Progenitor cell of endocrine pancreas (in vitro differentiated cells): ENCODE measurements at regions not wholly inside any gene's neighbourhood (a gene's known extent, or its start where the extent isn't known, plus 50 kb on each side); places are given as distances from the start of the nearest gene placed in this dataset.

Experiments
- DNase-seq: peaks from one replicate; pipeline ENCODE4 v3.0.0; 2021; ENCODE audit warnings: low spot score; ENCODE audit not compliant: unreplicated experiment
- H3K27ac Mint-ChIP-seq: 2 replicates; pipeline ENCODE4 v1.8.0; 2021; ENCODE audit warnings: mild to moderate bottlenecking, moderate library complexity, mixed read lengths
- H3K27me3 Mint-ChIP-seq: 2 replicates; pipeline ENCODE4 v1.8.0; 2021; ENCODE audit warnings: mixed read lengths
- H3K36me3 Mint-ChIP-seq: 2 replicates; pipeline ENCODE4 v1.8.0; 2022; ENCODE audit warnings: mixed read lengths; ENCODE audit not compliant: insufficient read depth
- H3K4me1 Mint-ChIP-seq: 2 replicates; pipeline ENCODE4 v1.8.0; 2021; ENCODE audit warnings: low read depth, mixed read lengths
- H3K4me3 Mint-ChIP-seq: 2 replicates; pipeline ENCODE4 v1.8.0; 2021; ENCODE audit warnings: low read depth, mild to moderate bottlenecking, moderate library complexity, mixed read lengths
- H3K9me3 Mint-ChIP-seq: 2 replicates; pipeline ENCODE4 v1.8.0; 2021; ENCODE audit warnings: low read depth, mixed read lengths
- TF ChIP-seq, protein P1 (sequence below): fragments of 200-600 bp; sonication (generic); IDR thresholded peaks from one replicate; pipeline ENCODE4 v1.5.0; 2021; ENCODE audit warnings: antibody characterized with exemption, mild to moderate bottlenecking; ENCODE audit not compliant: unreplicated experiment

DNA sequence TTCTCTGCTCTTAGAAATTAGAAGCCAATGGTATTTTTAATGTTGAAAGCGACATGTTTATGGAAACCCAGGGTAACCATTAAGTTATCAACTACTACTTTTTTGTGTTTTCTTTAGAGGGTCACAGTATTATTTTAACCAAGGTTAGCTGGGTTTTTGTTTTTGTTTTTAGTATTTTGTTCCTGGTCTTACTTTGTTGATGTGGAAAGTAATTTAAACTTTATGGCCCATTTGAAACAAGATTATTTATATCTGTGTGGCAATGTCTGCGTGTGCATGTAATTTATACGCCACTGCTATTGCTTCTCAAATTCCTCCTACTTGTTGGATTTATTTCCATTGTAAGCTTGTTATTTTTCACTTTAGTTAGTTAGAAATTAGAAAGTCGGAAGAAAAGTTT is 722.1 kb upstream of the NR2F2 start:
- H3K27ac Mint-ChIP-seq: no peak overlapping the region
- DNase-seq: no peak
- no peaks in the 10 kb centered on the region for H3K9me3 Mint-ChIP-seq
- TF ChIP-seq, protein P1, sequence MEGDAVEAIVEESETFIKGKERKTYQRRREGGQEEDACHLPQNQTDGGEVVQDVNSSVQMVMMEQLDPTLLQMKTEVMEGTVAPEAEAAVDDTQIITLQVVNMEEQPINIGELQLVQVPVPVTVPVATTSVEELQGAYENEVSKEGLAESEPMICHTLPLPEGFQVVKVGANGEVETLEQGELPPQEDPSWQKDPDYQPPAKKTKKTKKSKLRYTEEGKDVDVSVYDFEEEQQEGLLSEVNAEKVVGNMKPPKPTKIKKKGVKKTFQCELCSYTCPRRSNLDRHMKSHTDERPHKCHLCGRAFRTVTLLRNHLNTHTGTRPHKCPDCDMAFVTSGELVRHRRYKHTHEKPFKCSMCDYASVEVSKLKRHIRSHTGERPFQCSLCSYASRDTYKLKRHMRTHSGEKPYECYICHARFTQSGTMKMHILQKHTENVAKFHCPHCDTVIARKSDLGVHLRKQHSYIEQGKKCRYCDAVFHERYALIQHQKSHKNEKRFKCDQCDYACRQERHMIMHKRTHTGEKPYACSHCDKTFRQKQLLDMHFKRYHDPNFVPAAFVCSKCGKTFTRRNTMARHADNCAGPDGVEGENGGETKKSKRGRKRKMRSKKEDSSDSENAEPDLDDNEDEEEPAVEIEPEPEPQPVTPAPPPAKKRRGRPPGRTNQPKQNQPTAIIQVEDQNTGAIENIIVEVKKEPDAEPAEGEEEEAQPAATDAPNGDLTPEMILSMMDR: no peak
- H3K27me3 Mint-ChIP-seq: no peaks in the 10 kb centered on the region
- H3K36me3 Mint-ChIP-seq: no peaks in the 10 kb centered on the region
- H3K4me1 Mint-ChIP-seq: peaks cover 3% of the 10 kb centered on the region
- no peak overlapping the region for H3K4me3 Mint-ChIP-seq

DNA sequence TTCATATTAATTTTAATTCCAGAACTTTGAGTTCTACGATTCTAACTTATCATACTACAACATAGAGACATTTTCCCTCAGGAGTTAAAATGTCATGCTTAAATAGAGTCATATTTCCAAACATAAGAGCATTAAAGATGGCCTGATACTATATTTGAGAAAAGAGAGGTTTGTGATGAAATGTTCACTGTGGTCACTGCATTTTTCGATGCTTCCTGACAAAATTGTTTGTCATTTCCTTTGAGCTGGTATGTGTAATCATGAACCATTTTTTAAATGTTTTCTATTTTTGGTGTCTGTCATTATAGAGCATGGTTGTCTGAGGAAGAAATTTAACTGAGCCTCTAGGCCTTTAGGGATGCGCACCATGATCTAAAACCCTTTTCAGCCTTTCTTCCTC is 721.4 kb upstream of the NR2F2 start:
- TF ChIP-seq, protein P1: no peak
- DNase-seq: no peak
- Mint-ChIP-seq H3K4me3 (no peak overlapping the region), H3K27ac (no peak overlapping the region), H3K36me3 (no peaks in the 10 kb centered on the region), H3K27me3 (no peaks in the 10 kb centered on the region), H3K4me1 (peaks cover 3% of the 10 kb centered on the region), H3K9me3 (no peaks in the 10 kb centered on the region)

DNA sequence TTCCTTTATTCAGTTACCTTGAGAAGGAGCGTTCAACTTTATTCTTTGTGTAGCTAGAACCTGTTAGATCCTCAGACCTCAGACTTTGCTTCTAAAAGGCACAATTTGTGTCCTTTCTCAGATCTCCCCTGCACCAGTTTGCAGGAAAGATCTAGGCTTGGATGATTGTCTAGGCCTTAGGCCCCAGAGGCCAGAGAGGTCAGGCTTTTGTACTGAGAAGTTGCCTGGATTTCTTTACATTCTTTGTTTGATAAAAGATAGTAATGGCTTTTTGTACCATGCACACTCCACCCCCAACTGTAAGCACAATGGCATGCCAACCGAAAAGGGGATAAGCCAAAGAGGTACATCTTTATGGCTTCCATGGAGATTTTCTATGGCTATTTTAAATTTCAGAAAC is 719.6 kb upstream of the NR2F2 start:
- Mint-ChIP-seq H3K27ac (no peak overlapping the region), H3K27me3 (no peaks in the 10 kb centered on the region), H3K4me1 (peaks cover 3% of the 10 kb centered on the region), H3K9me3 (no peaks in the 10 kb centered on the region), H3K36me3 (no peaks in the 10 kb centered on the region), H3K4me3 (no peak overlapping the region)
- TF ChIP-seq, protein P1: no peak
- no peak for DNase-seq

DNA sequence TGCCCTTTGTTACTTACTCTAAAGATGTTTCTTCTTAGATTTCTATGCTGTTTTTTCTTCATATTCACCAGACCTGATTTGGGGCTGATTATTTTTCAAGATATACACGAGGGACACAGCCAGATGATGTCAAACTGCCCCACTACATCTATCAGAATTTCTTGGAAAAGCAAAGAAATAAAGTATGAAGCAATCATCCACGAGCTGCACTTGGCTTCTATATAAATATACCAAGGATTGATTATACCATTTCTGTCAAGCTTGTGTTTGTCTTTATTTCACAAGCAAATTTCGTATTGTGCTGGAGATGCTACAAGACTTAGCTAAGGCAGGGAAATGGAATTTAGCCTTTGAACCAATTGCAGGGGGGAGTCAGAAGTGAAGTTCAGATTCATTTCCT is 715.1 kb upstream of the NR2F2 start:
- Mint-ChIP-seq H3K36me3 (no peaks in the 10 kb centered on the region), H3K9me3 (no peaks in the 10 kb centered on the region), H3K27ac (no peak overlapping the region), H3K27me3 (no peaks in the 10 kb centered on the region), H3K4me3 (no peak overlapping the region), H3K4me1 (peaks cover 3% of the 10 kb centered on the region)
- no peak for DNase-seq
- TF ChIP-seq, protein P1: no peak

DNA sequence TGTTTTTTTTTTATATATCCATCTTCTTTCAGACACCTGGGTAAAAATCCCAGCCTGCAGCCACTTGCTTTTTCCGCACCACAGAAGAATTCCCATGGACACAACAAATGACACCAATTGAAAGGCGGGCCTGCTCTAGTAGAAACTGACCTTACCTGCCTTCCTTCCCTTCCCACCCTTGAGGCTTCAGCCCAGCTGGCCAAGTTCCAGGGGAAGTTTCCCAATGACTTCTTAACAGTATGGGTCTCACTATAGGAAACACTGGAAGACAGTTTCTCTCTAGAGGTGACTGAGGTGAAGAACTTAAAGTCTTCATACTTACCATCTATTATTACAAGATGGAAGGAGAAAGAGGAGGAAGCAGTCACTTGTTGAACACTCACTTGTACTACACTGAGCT is 714.2 kb upstream of the NR2F2 start:
- no peaks in the 10 kb centered on the region for H3K27me3 Mint-ChIP-seq
- no peaks in the 10 kb centered on the region for H3K36me3 Mint-ChIP-seq
- no peaks in the 10 kb centered on the region for H3K9me3 Mint-ChIP-seq
- no peaks in the 10 kb centered on the region for H3K4me1 Mint-ChIP-seq
- TF ChIP-seq, protein P1: no peak
- DNase-seq: no peak
- no peak overlapping the region for H3K27ac Mint-ChIP-seq
- H3K4me3 Mint-ChIP-seq: no peak overlapping the region
